ENCODE measurements at regions not wholly inside any gene's neighbourhood (a gene's known extent, or its start where the extent isn't known, plus 50 kb on each side); places are given as distances from the start of the nearest gene placed in this dataset.

- TF ChIP-seq ZNF23 (tag by site-specific recombination; IDR thresholded peaks at IDR 0.05; ENCODE audit: borderline replicate concordance) (no peak), ZNF747 (tag by site-specific recombination; IDR thresholded peaks at IDR 0.05) (no peak), ZNF175 (tag by site-specific recombination; IDR thresholded peaks at IDR 0.05) (no peak), TSHZ1 (tag by site-specific recombination; IDR thresholded peaks at IDR 0.05; ENCODE audit: borderline replicate concordance) (no peak), ZNF658 (tag by site-specific recombination; IDR thresholded peaks at IDR 0.05) (no peak), ZNF362 (tag by site-specific recombination; IDR thresholded peaks at IDR 0.05) (no peak), ZIC2 (tag by site-specific recombination; IDR thresholded peaks at IDR 0.05) (no peak), ZNF174 (tag by site-specific recombination; IDR thresholded peaks at IDR 0.05) (no peak)
- CTCF ChIA-PET, result no interaction called here
- POLR2A ChIA-PET, result no interaction called here
- no peaks in the 10 kb centered on the region for H3K9me3 ChIP-seq (ENCODE audit: control insufficient read depth, insufficient read depth, low read depth, low read length)
- no peaks in the 10 kb centered on the region for H3K36me3 ChIP-seq (ENCODE audit: control insufficient read depth in 2 of 2, insufficient read depth in 1 of 2, low read length in 2 of 2)
- H3K4me3 ChIP-seq (ENCODE audit: low read depth, low read length), result no peak overlapping the region
- no peak overlapping the region for H3K27ac ChIP-seq (ENCODE audit: extremely low read depth, low read depth, low read length)
- no peaks in the 10 kb centered on the region for H3K4me1 ChIP-seq (ENCODE audit: control insufficient read depth, insufficient read depth, low read length)
Observed at GRCh38 chr20:39534846-39535245, 572.7 kb downstream of the DHX35 start.

- TF ChIP-seq ZNF37A (tag by site-specific recombination; IDR thresholded peaks at IDR 0.05) (no peak), ZNF513 (tag by site-specific recombination; IDR thresholded peaks at IDR 0.05) (no peak), ZNF560 (tag by site-specific recombination; IDR thresholded peaks at IDR 0.05; ENCODE audit: borderline replicate concordance) (no peak), ZNF843 (tag by site-specific recombination; IDR thresholded peaks at IDR 0.05) (no peak), ZNF398 (tag by site-specific recombination; IDR thresholded peaks at IDR 0.05) (no peak), ZNF239 (tag by site-specific recombination; IDR thresholded peaks at IDR 0.05) (no peak), ZNF280D (tag by site-specific recombination; IDR thresholded peaks at IDR 0.05) (no peak), ZBTB44 (tag by site-specific recombination; IDR thresholded peaks at IDR 0.05) (no peak), SETDB1 (IDR thresholded peaks at IDR 0.05; ENCODE audit: insufficient read length, low read length) (no peak), ZNF132 (tag by site-specific recombination; IDR thresholded peaks at IDR 0.05; ENCODE audit: borderline replicate concordance) (no peak)
- Histone ChIP-seq H3K36me3 (ENCODE audit: control insufficient read depth in 2 of 2, insufficient read depth in 1 of 2, low read length in 2 of 2) (no peaks in the 10 kb centered on the region), H3K27ac (ENCODE audit: extremely low read depth, low read depth, low read length) (no peak overlapping the region), H3K4me3 (ENCODE audit: low read depth, low read length) (no peak overlapping the region), H3K9me3 (ENCODE audit: control insufficient read depth, insufficient read depth, low read depth, low read length) (no peaks in the 10 kb centered on the region), H3K4me1 (ENCODE audit: control insufficient read depth, insufficient read depth, low read length) (no peaks in the 10 kb centered on the region)
- ChIA-PET POLR2A (no interaction called here), CTCF (no interaction called here)
Observed at GRCh38 chr20:39533858-39534257, 571.7 kb downstream of the DHX35 start.

Measured in HEK293 (cell line).